Activated CD8-positive, alpha-beta T cell treated with anti-CD3 and anti-CD28 coated beads for 36 hours (primary cell): ENCODE measurements at regions not wholly inside any gene's neighbourhood (a gene's known extent, or its start where the extent isn't known, plus 50 kb on each side); places are given as distances from the start of the nearest gene placed in this dataset.

Experiments used
- ATAC-seq: fragments of 200-7000 bp; cut with Tn5 transposase; one replicate; pipeline ENCODE4 v1.10.0; 2021; ENCODE audit warnings: mild to moderate bottlenecking, moderate library complexity
- CTCF ChIA-PET: fragments of 350-600 bp; sonication (Branson Sonifier 250); formaldehyde crosslinking; loops from one replicate; lab custom pipeline; 2021; ENCODE audit warnings: antibody characterized with exemption; lab: Charles Lee
- POLR2A ChIA-PET: fragments of 350-600 bp; sonication (Branson Sonifier 250); formaldehyde crosslinking; loops from one replicate; lab custom pipeline; 2021; ENCODE audit warnings: antibody characterized with exemption; lab: Charles Lee
- DNase-seq: peaks from one replicate; pipeline ENCODE4 v3.0.0-alpha.2; 2020
- H3K27ac Mint-ChIP-seq: one replicate; pipeline ENCODE4 v1.8.0; 2021; ENCODE audit warnings: mild to moderate bottlenecking, mixed read lengths
- H3K27me3 Mint-ChIP-seq: one replicate; pipeline ENCODE4 v1.8.0; 2021; ENCODE audit warnings: mixed read lengths
- H3K36me3 Mint-ChIP-seq: one replicate; pipeline ENCODE4 v1.8.0; 2021; ENCODE audit warnings: low read depth, mixed read lengths
- H3K4me1 Mint-ChIP-seq: one replicate; pipeline ENCODE4 v1.8.0; 2021; ENCODE audit warnings: low read depth, mixed read lengths
- H3K4me3 Mint-ChIP-seq: one replicate; pipeline ENCODE4 v1.8.0; 2021; ENCODE audit warnings: mild to moderate bottlenecking, moderate library complexity, mixed read lengths
- H3K9me3 Mint-ChIP-seq: one replicate; pipeline ENCODE4 v1.8.0; 2021; ENCODE audit warnings: mixed read lengths
- CTCF ChIP-seq: fragments of 200-600 bp; IDR thresholded peaks from one replicate; pipeline ENCODE4 v1.8.0; 2022; ENCODE audit warnings: antibody characterized with exemption, mild to moderate bottlenecking
- intact Hi-C: fragments of 100-400 bp; cut with micrococcal nuclease; formaldehyde crosslinking; loops from one replicate; pipeline ENCODE4 v1.10.0; 2022

GRCh38 chr11:107196732-107197131, 178.5 kb upstream of the GUCY1A2 start:
- intact Hi-C loops = no loop called here
- Mint-ChIP-seq H3K36me3 (no peaks in the 10 kb centered on the region), H3K4me1 (no peaks in the 10 kb centered on the region), H3K9me3 (peaks cover 13% of the 10 kb centered on the region), H3K27me3 (no peaks in the 10 kb centered on the region), H3K4me3 (no peak overlapping the region), H3K27ac (no peak overlapping the region)
- POLR2A ChIA-PET = no interaction called here
- no peak for ATAC-seq
- CTCF ChIA-PET = no interaction called here
- no peak for DNase-seq
- TF ChIP-seq CTCF = no peak

DNA sequence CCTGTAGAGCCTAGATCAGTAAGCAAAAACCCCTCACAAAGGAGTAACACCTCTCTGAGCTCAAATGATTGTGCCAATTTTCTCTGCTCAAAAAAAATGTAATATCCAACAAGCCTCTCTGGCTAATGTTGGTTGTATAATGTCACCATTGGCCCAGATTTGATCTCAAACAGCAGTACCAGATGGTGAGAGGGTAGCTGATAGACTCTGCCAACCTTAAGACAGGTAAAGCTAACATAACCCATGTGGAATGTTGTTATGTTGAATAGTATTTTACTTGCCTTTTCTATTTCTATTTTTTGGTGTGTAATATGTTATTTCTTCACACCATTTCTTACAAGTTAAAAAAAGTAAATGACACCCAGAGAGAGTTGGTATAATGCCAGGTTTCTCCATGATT, 166.7 kb upstream of the GUCY1A2 start:
- Mint-ChIP-seq H3K4me3 (no peak overlapping the region), H3K4me1 (no peaks in the 10 kb centered on the region), H3K36me3 (no peaks in the 10 kb centered on the region), H3K27me3 (no peaks in the 10 kb centered on the region), H3K9me3 (no peaks in the 10 kb centered on the region), H3K27ac (no peak overlapping the region)
- ChIA-PET POLR2A (no interaction called here), CTCF (no interaction called here)
- no peak for DNase-seq
- no peak for TF ChIP-seq CTCF
- no peak for ATAC-seq
- intact Hi-C loops = no loop called here

GRCh38 chr11:107183953-107184352, 165.7 kb upstream of the GUCY1A2 start:
- Mint-ChIP-seq H3K27ac (no peak overlapping the region), H3K9me3 (no peaks in the 10 kb centered on the region), H3K4me3 (no peak overlapping the region), H3K27me3 (no peaks in the 10 kb centered on the region), H3K4me1 (no peaks in the 10 kb centered on the region), H3K36me3 (no peaks in the 10 kb centered on the region)
- DNase-seq = no peak
- TF ChIP-seq CTCF = no peak
- intact Hi-C loops = no loop called here
- ChIA-PET CTCF (no interaction called here), POLR2A (no interaction called here)
- no peak for ATAC-seq

DNA sequence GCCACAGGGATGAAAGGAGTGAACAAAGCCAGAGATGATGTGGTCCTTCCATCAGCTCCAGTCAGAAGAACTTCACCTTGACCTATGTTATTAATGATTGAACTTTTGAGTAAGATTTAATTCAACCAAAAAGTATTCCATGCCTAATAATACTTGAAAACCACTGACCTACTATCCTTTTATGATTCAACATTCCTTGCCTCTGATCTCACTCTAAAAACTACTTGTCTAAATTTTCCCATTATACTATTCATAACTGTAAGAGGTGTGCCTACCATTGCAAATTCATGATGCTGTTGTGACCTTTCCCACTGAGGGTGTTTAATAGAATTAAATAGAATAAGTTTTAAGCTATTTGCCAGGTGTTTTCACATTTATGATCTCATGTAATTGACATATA, 164.7 kb upstream of the GUCY1A2 start:
- no peak overlapping the region for H3K4me3 Mint-ChIP-seq
- H3K36me3 Mint-ChIP-seq = no peaks in the 10 kb centered on the region
- ChIA-PET POLR2A (no interaction called here), CTCF (no interaction called here)
- no peak for TF ChIP-seq CTCF
- ATAC-seq = no peak
- no peak overlapping the region for H3K27ac Mint-ChIP-seq
- intact Hi-C loops = no loop called here
- no peaks in the 10 kb centered on the region for H3K4me1 Mint-ChIP-seq
- H3K27me3 Mint-ChIP-seq = no peaks in the 10 kb centered on the region
- no peaks in the 10 kb centered on the region for H3K9me3 Mint-ChIP-seq
- DNase-seq = no peak

- no peak for DNase-seq
- ATAC-seq = no peak
- ChIA-PET CTCF (no interaction called here), POLR2A (no interaction called here)
- Mint-ChIP-seq H3K9me3 (peaks cover 3% of the 10 kb centered on the region), H3K27me3 (no peaks in the 10 kb centered on the region), H3K27ac (no peak overlapping the region), H3K4me3 (no peak overlapping the region), H3K36me3 (no peaks in the 10 kb centered on the region), H3K4me1 (no peaks in the 10 kb centered on the region)
- intact Hi-C loops = no loop called here
- TF ChIP-seq CTCF = no peak
Observed at GRCh38 chr11:107180236-107180635, 162.0 kb upstream of the GUCY1A2 start.
